ENCODE measurements at regions not wholly inside any gene's neighbourhood (a gene's known extent, or its start where the extent isn't known, plus 50 kb on each side); places are given as distances from the start of the nearest gene placed in this dataset.

DNA sequence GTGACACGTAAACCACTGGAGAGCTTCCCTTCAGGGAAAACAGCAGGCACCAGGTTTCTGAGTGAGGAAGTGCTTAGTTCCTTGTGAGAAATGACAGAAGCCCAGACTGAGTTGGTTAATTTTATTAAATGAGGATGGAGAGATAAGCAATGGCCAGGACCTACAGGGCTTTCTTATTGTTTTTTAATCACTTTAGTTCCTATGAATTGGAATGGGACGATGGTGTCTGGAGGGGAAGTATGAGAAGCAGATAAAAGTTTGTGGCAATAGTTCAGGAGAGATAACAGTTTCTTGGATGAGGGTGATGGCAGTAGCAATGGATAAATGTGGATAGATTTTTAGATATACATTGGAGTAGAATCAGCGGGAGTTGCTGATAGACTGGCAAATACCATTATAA lies 86.5 kb upstream of the PTPRR start:
- TF ChIP-seq, protein P1, sequence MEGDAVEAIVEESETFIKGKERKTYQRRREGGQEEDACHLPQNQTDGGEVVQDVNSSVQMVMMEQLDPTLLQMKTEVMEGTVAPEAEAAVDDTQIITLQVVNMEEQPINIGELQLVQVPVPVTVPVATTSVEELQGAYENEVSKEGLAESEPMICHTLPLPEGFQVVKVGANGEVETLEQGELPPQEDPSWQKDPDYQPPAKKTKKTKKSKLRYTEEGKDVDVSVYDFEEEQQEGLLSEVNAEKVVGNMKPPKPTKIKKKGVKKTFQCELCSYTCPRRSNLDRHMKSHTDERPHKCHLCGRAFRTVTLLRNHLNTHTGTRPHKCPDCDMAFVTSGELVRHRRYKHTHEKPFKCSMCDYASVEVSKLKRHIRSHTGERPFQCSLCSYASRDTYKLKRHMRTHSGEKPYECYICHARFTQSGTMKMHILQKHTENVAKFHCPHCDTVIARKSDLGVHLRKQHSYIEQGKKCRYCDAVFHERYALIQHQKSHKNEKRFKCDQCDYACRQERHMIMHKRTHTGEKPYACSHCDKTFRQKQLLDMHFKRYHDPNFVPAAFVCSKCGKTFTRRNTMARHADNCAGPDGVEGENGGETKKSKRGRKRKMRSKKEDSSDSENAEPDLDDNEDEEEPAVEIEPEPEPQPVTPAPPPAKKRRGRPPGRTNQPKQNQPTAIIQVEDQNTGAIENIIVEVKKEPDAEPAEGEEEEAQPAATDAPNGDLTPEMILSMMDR (IDR thresholded peaks at IDR 0.05; ENCODE audit: poor library complexity), result no peak
- no peak for TF ChIP-seq EZH2 (IDR thresholded peaks at IDR 0.05; ENCODE audit: borderline replicate concordance)
- TF ChIP-seq EZH2phosphoT487 (IDR thresholded peaks at IDR 0.05; ENCODE audit: low read depth, severe bottlenecking, unreplicated experiment), result no peak
